ENCODE measurements at regions not wholly inside any gene's neighbourhood (a gene's known extent, or its start where the extent isn't known, plus 50 kb on each side); places are given as distances from the start of the nearest gene placed in this dataset.
"Not testable (repeated sequence)": the region's sequence is repeated elsewhere in the genome, so short reads cannot be mapped to it uniquely, and the experiment has no call there.

DNA sequence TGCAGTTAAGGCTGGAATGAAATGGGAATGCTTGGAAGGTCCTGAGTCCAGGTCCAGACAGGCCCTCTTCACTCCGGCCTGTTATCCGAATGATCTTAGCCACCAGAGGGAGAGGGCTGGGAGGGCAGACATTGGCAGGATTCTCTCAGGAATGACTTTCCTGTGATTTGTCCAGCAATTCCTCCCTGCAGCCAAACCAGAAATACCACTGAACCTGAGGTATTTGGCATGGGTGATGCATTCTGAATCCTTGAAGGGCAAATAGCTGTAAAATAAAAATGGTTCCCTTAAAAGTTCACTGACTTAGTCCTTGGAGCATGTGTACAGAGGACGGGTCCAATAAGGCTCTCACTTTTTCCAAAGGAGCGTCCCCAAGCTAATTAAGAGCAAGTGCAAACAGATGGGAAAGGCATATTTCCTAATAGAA is 77.5 kb upstream of the HABP2 start:
- DNase-seq, result no peak

DNA sequence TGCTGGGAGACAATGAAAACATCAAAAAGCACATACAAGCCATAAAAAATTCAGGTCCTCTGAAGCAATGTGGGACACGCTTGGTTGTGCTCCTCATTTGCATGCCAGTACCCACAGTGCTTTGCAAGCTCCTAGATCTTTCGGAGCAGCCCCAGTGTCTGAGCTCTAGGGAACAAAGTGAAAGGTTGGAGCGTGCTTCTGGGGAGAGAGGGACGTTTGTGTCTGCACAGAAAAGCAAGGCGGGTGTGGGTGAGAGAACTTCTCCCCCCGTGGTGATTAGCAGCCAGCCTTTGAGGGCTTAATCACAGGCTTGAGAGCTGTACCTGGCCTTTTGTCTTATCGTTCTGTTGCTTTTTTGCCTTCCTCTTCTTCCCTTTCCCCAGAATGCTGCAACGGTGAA is 76.7 kb upstream of the HABP2 start:
- no peak for DNase-seq

DNA sequence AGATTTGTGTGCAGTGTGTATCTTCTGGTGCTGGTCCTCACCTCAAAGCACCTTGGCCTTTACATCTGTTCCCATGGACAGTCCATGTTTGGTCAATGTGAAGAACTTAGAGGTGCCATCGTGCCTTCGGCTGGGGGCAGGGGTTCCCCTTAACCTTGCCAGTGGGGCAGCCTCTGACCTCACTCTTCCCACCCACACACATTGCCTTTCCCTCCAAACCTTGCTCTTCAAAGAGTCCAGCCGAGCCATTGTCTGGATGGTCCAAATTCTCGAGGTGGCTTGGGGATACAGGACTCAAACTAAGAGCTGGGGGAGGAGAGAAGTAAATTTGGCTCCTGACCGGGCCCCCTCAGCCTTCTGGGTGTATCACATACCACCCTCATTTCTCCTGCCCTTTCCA is 76.2 kb upstream of the HABP2 start:
- no peak for DNase-seq

- DNase-seq, result no peak
These were observed 75.4 kb upstream of the HABP2 start for GRCh38 chr10:113477451-113477850.

- DNase-seq, result no peak
These were observed 73.3 kb upstream of the HABP2 start for GRCh38 chr10:113479346-113480080.

DNA sequence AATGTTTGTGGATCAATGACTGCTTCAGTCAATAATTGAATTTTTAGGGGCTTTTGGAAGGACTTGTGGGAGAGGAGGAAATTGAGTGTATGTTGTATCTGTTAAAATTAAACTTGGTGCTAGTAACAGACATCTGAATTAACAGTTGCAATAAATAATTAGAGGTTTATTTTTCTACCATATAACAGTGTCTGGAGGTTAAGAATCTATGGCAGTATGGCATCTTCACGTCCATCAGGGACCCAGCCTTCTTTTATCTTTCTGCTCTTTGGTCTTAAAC is 72.8 kb upstream of the HABP2 start:
- no peak for DNase-seq

DNA sequence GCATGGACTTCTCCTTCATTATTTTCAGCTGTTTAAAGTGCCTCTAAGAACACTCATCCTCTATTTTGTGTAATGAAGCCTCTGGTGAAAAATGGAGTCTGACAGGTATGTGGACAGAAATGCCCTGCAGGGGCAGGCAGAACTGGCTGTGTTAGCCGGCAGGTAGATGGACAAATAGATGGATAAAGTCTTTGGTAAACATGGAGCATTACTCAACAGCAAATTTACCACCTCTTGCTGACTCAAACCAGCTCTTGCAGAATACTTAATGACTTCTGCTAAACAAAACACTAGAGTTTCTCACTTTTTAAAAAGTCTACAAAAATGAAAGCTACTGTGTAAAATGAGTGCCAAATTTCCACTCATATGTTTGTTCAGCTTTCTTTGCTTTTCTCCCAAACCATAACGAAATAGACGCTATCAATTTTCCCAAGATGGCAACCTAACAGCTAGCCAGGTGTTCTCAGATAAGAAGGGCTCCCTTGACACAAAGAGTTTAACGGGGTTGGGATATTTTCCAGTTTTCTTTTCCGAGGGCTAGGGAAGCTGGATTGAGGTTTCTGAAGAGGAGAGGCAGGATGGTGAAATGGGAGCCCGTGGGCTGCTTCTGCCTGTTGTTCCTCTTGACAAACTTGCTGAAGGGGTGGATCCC is 71.9 kb upstream of the HABP2 start:
- DNase-seq, result no peak

- DNase-seq, result no peak
These were observed 68.4 kb upstream of the HABP2 start for GRCh38 chr10:113484487-113484886.

DNA sequence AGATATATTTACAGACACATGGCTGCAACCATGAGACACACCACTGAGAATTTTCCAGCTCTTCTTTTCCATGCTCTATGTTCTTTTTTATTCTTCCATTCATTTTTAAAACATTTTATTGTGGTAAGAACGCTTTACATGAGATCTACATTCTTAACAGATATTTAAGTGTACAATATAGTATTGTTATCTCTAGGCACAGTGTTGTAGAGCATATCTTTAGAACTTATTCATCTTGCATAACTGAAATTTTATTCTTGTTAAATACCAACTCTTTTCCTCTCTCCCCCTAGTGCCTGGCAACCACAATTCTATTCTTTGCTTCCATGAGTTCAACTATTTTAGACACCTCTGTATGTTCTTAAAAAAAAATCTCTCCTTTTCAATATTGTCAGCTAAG is 67.1 kb upstream of the HABP2 start:
- no peak for DNase-seq

GRCh38 chr10:113486531-113486930 is 66.3 kb upstream of the HABP2 start:
- DNase-seq, result no peak

DNA sequence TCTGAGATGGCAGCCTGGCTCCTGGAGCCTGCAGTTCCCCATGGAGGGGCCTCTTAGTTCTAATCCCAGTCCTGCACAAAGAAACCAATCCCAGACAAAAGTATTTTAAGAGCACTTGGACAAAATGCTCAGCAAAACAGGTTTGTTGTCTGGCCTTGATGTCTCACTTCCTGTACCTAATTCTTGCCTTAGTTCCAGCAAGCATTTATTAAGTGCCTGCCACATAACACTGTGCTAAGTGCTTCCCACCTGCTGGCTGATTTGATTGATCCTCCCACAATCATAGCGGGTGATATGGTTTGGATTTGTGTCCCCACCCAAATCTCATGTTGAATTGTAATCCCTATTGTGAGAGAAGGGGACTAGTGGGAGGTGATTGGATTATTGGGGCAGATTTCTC is 65.7 kb upstream of the HABP2 start:
- DNase-seq, result no peak

- no peak for DNase-seq
These were observed 64.7 kb upstream of the HABP2 start for GRCh38 chr10:113488186-113488585.

- DNase-seq, result not testable (repeated sequence)
These were observed 63.3 kb upstream of the HABP2 start for GRCh38 chr10:113489522-113489921.

- DNase-seq, result no peak
These were observed 60.8 kb upstream of the HABP2 start for GRCh38 chr10:113491967-113492565.

DNA sequence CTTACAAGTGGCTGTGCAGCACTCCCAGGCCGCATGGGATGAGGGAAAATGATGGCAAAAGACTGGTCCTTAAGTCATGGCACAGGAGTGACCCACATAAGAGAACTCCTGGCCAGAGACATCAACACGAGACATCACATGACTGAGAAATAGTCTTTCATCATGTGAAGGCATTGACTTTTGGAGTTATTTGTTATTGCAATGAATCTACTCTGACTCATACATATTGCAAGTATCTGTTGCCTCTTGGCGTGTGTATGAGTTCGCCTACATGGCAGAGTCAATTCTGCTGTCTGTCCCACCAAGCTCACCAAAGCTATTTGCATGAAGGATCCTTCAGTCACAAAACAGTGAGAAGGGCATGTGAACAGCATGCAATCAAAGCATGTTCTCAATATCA is 59.7 kb upstream of the HABP2 start:
- DNase-seq, result no peak

- DNase-seq, result no peak
These were observed 59.0 kb upstream of the HABP2 start for GRCh38 chr10:113493882-113494301.

DNA sequence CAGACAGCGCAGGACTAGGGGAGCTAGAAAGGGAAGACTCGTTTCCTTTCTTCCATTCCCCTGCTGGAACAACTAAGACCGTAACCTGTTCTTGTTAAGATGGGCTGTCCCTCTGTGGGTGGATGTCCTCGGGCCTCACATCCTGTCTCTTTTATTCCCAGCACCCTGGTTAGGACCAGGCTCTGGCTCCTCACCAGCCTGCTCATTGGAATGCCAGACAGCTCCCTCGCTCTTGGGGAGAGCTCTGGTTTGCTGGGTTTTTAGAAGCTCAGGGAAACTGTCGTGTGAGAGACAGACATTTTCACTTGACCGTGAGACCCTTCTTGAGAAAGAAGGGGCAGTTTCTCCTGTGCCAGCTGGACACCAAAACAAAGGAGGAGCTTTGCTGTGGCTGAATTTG is 58.1 kb upstream of the HABP2 start:
- DNase-seq, result no peak

DNA sequence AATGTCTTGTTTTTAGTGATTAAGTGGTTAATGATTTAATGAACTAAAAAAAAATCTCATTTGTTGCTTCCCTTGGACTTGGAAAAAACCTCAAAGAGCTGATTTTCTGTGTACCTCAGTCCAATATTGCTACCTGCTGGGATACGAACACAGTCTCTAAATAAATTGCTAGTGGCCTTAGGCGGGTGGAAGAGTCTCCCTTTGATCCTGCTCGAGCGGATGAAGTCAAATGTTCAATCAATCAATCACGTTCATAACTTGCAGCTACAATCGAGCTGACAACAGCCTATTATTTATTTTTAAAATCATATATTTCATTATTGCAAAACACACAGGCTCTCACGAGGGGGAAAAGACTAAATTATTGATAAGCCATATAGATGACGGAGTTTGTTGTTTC is 57.3 kb upstream of the HABP2 start:
- no peak for DNase-seq

- no peak for DNase-seq
These were observed 56.4 kb upstream of the HABP2 start for GRCh38 chr10:113496111-113497109.

DNA sequence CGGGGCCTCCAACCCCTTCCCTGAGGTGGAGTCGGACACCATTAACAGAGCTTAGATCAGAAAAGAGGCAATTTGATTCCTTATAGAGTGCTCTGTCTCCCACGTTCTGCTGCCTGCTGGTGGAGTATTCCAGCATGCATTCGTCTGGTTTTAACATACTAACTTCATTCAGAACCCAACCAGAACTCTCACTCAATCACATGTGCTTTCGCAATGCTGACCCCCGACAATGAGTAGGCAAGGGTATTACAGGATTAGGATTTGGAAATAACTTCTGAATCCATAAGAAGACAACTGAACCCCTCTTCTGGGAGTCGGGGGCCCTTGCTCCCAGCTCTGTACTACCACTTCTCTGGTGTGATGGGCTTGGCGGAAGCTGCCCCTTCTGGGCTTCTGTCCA is 55.7 kb upstream of the HABP2 start:
- DNase-seq, result no peak

- DNase-seq, result no peak
These were observed 53.9 kb upstream of the HABP2 start for GRCh38 chr10:113498997-113499396.

- no peak for DNase-seq
These were observed 53.0 kb upstream of the HABP2 start for GRCh38 chr10:113499806-113500205.

GRCh38 chr10:113501031-113501430 is 51.8 kb upstream of the HABP2 start:
- not testable (repeated sequence) for DNase-seq

Data from NCI-H2107 (cell line).